HL-60 (cell line): ENCODE measurements at regions not wholly inside any gene's neighbourhood (a gene's known extent, or its start where the extent isn't known, plus 50 kb on each side); places are given as distances from the start of the nearest gene placed in this dataset.

ENCODE experiments used
- DNase-seq, 2 experiments: peaks; one replicate each; pipeline ENCODE4 v3.0.0-alpha.2; 2010 to 2020; ENCODE audit warnings: low read depth in 1 of 2, low spot score in 1 of 2
- H3K27ac ChIP-seq: fragments of 250-450 bp; sonication (Bioruptor Pico); replicated peaks from 2 replicates; pipeline ENCODE4 v1.5.1; 2020; ENCODE audit warnings: mild to moderate bottlenecking, moderate library complexity
- H3K27me3 ChIP-seq: fragments of 250-450 bp; sonication (Bioruptor Pico); 2 replicates; pipeline ENCODE4 v1.5.1; 2021; ENCODE audit warnings: mild to moderate bottlenecking, moderate library complexity; ENCODE audit not compliant: insufficient read depth, poor library complexity, severe bottlenecking
- H3K4me3 ChIP-seq: replicated peaks from 2 replicates; pipeline ENCODE4 v1.5.1; 2011; ENCODE audit warnings: mild to moderate bottlenecking, control low read depth, low read length; ENCODE audit not compliant: insufficient read depth
- GABPA ChIP-seq: IDR thresholded peaks from 2 replicates; pipeline ENCODE4 v1.6.1; 2012; ENCODE audit warnings: low read depth
- POLR2AphosphoS5 ChIP-seq: IDR thresholded peaks from 2 replicates; pipeline ENCODE4 v1.6.1; 2012; ENCODE audit warnings: low read depth
- SPI1 ChIP-seq: IDR thresholded peaks from 2 replicates; pipeline ENCODE4 v1.6.1; 2012; ENCODE audit warnings: low read depth, mild to moderate bottlenecking, borderline replicate concordance
- TF ChIP-seq, protein P1 (sequence below): IDR thresholded peaks from 2 replicates; pipeline ENCODE4 v1.6.1; 2012; ENCODE audit warnings: low read depth; ENCODE audit not compliant: insufficient replicate concordance
- TF ChIP-seq, protein P2 (sequence below): IDR thresholded peaks from one replicate; pipeline ENCODE4 v1.5.1; 2011; ENCODE audit warnings: low read length, control low read depth, inconsistent platforms; ENCODE audit not compliant: insufficient read depth

DNA sequence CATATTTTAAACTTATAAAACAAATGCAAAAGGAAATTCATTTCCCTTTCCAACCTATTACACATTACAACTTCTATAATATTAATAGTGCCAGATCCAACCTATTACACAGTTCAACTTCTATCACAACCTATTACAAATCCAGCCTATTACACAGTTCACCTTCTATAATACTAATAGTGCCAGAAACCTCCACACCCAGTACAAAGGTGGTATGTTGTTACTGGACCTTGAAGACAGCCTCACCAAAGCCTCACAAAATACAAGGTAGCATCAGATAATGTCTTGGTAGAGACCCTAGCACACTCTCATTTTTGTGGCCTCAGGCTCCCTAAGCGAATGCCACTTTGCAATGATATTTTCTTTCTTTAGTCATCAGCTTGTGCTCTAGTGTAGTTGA is 68.7 kb upstream of the PELI2 start:
- H3K27ac ChIP-seq = no peak overlapping the region
- DNase-seq = no peak
- TF ChIP-seq, protein P1, sequence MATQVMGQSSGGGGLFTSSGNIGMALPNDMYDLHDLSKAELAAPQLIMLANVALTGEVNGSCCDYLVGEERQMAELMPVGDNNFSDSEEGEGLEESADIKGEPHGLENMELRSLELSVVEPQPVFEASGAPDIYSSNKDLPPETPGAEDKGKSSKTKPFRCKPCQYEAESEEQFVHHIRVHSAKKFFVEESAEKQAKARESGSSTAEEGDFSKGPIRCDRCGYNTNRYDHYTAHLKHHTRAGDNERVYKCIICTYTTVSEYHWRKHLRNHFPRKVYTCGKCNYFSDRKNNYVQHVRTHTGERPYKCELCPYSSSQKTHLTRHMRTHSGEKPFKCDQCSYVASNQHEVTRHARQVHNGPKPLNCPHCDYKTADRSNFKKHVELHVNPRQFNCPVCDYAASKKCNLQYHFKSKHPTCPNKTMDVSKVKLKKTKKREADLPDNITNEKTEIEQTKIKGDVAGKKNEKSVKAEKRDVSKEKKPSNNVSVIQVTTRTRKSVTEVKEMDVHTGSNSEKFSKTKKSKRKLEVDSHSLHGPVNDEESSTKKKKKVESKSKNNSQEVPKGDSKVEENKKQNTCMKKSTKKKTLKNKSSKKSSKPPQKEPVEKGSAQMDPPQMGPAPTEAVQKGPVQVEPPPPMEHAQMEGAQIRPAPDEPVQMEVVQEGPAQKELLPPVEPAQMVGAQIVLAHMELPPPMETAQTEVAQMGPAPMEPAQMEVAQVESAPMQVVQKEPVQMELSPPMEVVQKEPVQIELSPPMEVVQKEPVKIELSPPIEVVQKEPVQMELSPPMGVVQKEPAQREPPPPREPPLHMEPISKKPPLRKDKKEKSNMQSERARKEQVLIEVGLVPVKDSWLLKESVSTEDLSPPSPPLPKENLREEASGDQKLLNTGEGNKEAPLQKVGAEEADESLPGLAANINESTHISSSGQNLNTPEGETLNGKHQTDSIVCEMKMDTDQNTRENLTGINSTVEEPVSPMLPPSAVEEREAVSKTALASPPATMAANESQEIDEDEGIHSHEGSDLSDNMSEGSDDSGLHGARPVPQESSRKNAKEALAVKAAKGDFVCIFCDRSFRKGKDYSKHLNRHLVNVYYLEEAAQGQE = no peak
- TF ChIP-seq POLR2AphosphoS5 = no peak
- TF ChIP-seq GABPA = no peak
- TF ChIP-seq, protein P2, sequence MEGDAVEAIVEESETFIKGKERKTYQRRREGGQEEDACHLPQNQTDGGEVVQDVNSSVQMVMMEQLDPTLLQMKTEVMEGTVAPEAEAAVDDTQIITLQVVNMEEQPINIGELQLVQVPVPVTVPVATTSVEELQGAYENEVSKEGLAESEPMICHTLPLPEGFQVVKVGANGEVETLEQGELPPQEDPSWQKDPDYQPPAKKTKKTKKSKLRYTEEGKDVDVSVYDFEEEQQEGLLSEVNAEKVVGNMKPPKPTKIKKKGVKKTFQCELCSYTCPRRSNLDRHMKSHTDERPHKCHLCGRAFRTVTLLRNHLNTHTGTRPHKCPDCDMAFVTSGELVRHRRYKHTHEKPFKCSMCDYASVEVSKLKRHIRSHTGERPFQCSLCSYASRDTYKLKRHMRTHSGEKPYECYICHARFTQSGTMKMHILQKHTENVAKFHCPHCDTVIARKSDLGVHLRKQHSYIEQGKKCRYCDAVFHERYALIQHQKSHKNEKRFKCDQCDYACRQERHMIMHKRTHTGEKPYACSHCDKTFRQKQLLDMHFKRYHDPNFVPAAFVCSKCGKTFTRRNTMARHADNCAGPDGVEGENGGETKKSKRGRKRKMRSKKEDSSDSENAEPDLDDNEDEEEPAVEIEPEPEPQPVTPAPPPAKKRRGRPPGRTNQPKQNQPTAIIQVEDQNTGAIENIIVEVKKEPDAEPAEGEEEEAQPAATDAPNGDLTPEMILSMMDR = no peak
- no peak for TF ChIP-seq SPI1
- H3K27me3 ChIP-seq = no peaks in the 10 kb centered on the region
- H3K4me3 ChIP-seq = no peak overlapping the region

DNA sequence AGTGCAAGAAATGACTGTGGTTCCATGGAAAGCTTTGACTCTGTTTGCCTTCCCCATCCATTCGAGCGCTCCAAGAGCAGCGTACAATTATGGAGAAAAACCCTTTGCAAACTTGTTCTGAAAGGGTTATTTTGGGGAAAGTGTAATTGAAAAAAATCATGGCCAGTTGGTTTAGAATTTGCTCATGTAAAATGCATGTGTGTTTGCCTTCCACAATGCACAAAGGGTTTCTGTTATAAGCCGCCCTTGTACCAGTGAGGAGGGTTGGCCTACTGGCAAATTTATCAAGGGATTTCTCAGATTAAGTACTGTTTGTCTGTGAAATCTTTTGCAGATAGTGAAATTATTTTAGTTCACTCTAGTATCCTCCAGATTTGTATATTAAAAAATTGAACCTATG is 62.7 kb upstream of the PELI2 start:
- no peak overlapping the region for H3K4me3 ChIP-seq
- no peak for TF ChIP-seq POLR2AphosphoS5
- TF ChIP-seq SPI1 = no peak
- TF ChIP-seq GABPA = no peak
- TF ChIP-seq, protein P1 = no peak
- TF ChIP-seq, protein P2 = no peak
- H3K27me3 ChIP-seq = no peaks in the 10 kb centered on the region
- H3K27ac ChIP-seq = no peak overlapping the region
- DNase-seq = no peak

DNA sequence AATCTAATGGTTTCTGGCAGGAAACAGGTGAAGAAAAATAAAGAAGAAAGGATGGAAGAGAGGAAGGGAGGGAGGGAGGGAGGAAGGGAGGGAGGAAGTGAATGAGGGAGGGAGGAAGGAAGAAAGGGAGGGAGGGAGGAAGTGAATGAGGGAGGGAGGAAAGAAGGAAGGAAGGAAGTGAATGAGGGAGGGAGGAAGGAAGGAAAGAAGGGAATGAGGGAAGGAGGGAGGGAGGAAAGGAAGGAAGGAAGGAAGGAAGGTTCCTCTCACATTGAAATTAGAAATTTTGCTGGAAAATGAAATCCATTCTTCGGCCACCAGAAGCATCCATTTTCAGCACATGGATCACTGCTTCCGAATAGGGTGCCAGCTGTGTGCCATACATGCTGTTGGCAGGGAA is 62.2 kb upstream of the PELI2 start:
- Histone ChIP-seq H3K27ac (no peak overlapping the region), H3K27me3 (peaks cover 3% of the 10 kb centered on the region), H3K4me3 (no peak overlapping the region)
- TF ChIP-seq SPI1 (no peak), GABPA (no peak), POLR2AphosphoS5 (no peak)
- TF ChIP-seq, protein P1 = no peak
- TF ChIP-seq, protein P2 = no peak
- DNase-seq = no peak
